Mesodermal cell (in vitro differentiated cells): ENCODE measurements at regions not wholly inside any gene's neighbourhood (a gene's known extent, or its start where the extent isn't known, plus 50 kb on each side); places are given as distances from the start of the nearest gene placed in this dataset.

ENCODE experiments used
- H3K27ac ChIP-seq: 2 replicates; pipeline ENCODE4 v1.7.0; 2013; ENCODE audit warnings: mild to moderate bottlenecking, low read depth, low read length, moderate library complexity; ENCODE audit not compliant: severe bottlenecking
- H3K36me3 ChIP-seq: 2 replicates; pipeline ENCODE4 v1.7.1; 2013; ENCODE audit warnings: mild to moderate bottlenecking, low read length, moderate library complexity; ENCODE audit not compliant: control insufficient read depth, insufficient read depth
- H3K4me1 ChIP-seq: one replicate; pipeline ENCODE4 v1.7.1; 2013; ENCODE audit warnings: mild to moderate bottlenecking, low read length; ENCODE audit not compliant: insufficient read depth, control insufficient read depth, poor library complexity, severe bottlenecking
- H3K4me3 ChIP-seq: 2 replicates; pipeline ENCODE4 v1.7.0; 2013; ENCODE audit warnings: low read length, control low read depth, mild to moderate bottlenecking; ENCODE audit not compliant: insufficient read depth, poor library complexity, severe bottlenecking; ENCODE audit errors: extremely low read depth
- H3K9me3 ChIP-seq: 2 replicates; pipeline ENCODE4 v1.7.1; 2013; ENCODE audit warnings: mild to moderate bottlenecking, low read length, moderate library complexity; ENCODE audit not compliant: control insufficient read depth
- WGBS, 2 experiments: methylation state at CpG; one replicate each; pipeline ENCODE4 v1.1.5; 2013; ENCODE audit warnings: missing lambda C conversion rate in 2 of 2; ENCODE audit not compliant: insufficient coverage in 2 of 2; 5-methylcytosine and 5-hydroxymethylcytosine counted together

- H3K27ac ChIP-seq = no peak overlapping the region
Measured at GRCh38 chr18:22767653-22768052, 165.5 kb upstream of the RBBP8 start.

DNA sequence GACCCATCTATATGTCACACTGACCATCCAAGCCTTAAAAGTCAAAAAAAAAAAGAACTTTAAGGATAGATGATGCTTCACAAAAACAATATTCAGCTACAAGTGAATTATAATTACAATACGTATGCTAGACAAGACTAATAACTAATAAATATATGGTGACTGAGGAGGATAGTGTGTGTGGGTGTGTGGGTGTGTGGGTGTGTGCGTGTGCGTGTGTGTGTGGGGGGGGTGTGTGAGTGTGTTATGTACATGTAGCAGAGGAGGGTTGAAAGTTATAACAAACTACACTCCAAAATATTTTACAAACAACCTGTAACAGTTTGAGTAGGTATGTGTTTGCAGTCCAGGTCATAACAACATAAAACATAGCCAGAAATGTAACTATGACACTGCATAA, 159.2 kb upstream of the RBBP8 start:
- WGBS, 2 experiments = no CpG with 5 or more reads among the region's 3 CpGs
- Histone ChIP-seq H3K27ac (no peak overlapping the region), H3K36me3 (no peaks in the 10 kb centered on the region), H3K4me3 (no peak overlapping the region), H3K4me1 (no peaks in the 10 kb centered on the region), H3K9me3 (no peaks in the 10 kb centered on the region)

More at GRCh38 chr18:22767653-22768052, 165.5 kb upstream of the RBBP8 start:
- Histone ChIP-seq H3K4me3 (no peak overlapping the region), H3K4me1 (no peaks in the 10 kb centered on the region), H3K9me3 (no peaks in the 10 kb centered on the region), H3K36me3 (no peaks in the 10 kb centered on the region)

GRCh38 chr18:22778996-22779395, 154.1 kb upstream of the RBBP8 start:
- no peaks in the 10 kb centered on the region for H3K36me3 ChIP-seq
- H3K27ac ChIP-seq = no peak overlapping the region
- 75% methylated on average over 1 of the region's 1 CpG for WGBS, 2 experiments
- H3K9me3 ChIP-seq = no peaks in the 10 kb centered on the region
- no peak overlapping the region for H3K4me3 ChIP-seq
- H3K4me1 ChIP-seq = no peaks in the 10 kb centered on the region

DNA sequence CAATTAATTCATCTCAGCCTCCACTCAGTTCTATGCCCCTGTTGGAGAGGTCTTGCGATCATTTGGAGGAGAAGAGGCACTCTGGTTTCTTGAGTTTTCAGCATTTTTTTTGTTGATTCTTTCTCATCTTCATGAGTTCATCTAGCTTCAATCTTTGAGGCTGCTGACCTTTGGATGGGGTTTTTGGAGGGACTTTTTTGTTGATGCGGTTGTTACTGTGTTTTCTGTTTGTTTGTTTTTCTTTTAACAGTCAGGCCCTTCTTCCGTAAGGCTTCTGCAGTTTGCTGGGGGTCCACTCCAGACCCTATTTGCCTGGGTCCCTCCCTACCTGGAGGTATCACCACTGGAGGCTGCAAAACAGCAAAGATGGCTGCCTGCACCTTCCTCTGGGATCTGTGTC, 149.9 kb upstream of the RBBP8 start:
- H3K36me3 ChIP-seq = no peaks in the 10 kb centered on the region
- WGBS, 2 experiments = 100% methylated on average over 1 of the region's 3 CpGs; no CpG with 5 or more reads in 1 of the 2 experiments
- no peak overlapping the region for H3K4me3 ChIP-seq
- no peaks in the 10 kb centered on the region for H3K9me3 ChIP-seq
- no peak overlapping the region for H3K27ac ChIP-seq
- no peaks in the 10 kb centered on the region for H3K4me1 ChIP-seq

GRCh38 chr18:22783662-22784076, 149.5 kb upstream of the RBBP8 start:
- H3K4me3 ChIP-seq = no peak overlapping the region
- no peaks in the 10 kb centered on the region for H3K9me3 ChIP-seq
- H3K4me1 ChIP-seq = no peaks in the 10 kb centered on the region
- 54 to 60% methylated on average over 3 to 4 of the region's 4 CpGs for WGBS, 2 experiments
- no peaks in the 10 kb centered on the region for H3K36me3 ChIP-seq
- no peak overlapping the region for H3K27ac ChIP-seq

GRCh38 chr18:22789052-22789451, 144.1 kb upstream of the RBBP8 start:
- H3K4me1 ChIP-seq = no peaks in the 10 kb centered on the region
- no peaks in the 10 kb centered on the region for H3K36me3 ChIP-seq
- no peak overlapping the region for H3K4me3 ChIP-seq
- WGBS, 2 experiments = 67% methylated on average over 1 of the region's 2 CpGs; no CpG with 5 or more reads in 1 of the 2 experiments
- H3K9me3 ChIP-seq = no peaks in the 10 kb centered on the region
- no peak overlapping the region for H3K27ac ChIP-seq

DNA sequence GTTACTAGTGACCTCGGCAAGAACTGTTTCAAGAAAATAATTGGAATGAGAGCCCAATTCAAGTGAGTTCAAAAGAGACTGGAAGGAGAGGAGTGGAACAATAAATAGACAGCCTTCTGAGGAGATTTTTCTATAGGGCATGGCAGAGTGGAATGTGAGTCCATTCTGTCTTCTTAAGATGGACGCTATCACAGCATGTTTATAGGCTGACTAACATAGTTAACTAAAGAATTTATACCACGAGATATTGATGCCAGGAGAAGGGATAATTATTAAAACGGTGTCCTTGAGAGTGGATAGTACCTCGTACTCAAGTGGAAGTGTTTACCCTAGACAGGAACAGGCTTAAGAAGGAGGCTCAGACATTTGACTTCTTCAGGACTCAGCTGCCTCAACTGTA, 143.5 kb upstream of the RBBP8 start:
- Histone ChIP-seq H3K4me3 (no peak overlapping the region), H3K36me3 (no peaks in the 10 kb centered on the region), H3K27ac (no peak overlapping the region), H3K4me1 (no peaks in the 10 kb centered on the region), H3K9me3 (no peaks in the 10 kb centered on the region)
- 82 to 95% methylated on average over 2 to 4 of the region's 5 CpGs for WGBS, 2 experiments

DNA sequence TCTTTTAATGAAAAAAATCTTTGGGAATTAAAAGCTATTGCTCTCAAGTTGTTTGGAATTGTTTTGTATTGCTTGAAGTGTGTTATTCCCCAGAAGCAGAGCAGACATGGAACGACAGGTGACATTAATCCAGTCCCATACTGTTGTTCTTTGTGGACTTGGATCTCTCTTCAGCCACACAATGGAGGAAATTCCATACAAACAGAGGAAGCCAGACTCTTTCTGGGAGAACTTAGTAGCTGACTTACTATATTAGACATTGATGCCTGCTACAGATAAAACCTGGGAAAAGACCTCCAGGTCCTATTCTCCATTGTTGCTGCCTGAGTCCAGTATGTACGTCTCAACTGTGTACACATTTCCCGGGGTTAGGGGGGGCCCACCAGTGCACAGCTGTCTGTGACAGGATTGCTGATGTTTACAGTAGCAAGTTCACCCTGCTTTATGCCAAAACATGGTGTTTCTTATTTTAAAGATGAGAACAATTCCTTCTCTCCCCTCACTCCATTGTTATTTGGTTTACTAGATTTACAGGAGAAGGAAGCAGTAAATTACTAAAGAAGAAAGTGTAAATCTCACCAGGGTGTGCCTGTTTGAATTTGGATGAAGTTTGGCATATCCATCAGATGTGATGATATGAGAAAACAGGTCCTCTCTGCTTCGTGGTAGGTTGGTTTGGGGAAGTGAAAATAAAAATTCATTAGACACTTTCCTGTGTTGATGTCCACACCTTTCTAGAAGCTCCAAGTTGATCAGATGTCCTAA, 142.4 kb upstream of the RBBP8 start:
- Histone ChIP-seq H3K9me3 (no peaks in the 10 kb centered on the region), H3K36me3 (no peaks in the 10 kb centered on the region), H3K4me1 (no peaks in the 10 kb centered on the region), H3K4me3 (no peak overlapping the region), H3K27ac (no peak overlapping the region)
- WGBS, 2 experiments = 85 to 100% methylated on average over 1 to 2 of the region's 4 CpGs

DNA sequence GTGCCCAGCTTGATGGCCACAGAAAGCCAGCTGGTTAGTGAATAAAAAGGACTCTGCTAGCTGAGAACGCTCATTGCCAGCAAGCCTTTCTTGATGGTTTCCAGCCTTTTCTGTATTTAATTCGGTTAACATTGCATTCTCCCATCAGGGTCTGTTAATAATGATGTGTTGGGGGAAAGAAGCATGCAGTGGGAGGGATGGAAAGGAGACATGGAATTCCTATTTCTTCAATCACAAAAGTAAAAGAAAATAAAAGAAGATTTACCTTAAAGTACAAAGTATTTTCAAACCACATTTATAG, 141.9 kb upstream of the RBBP8 start:
- no peaks in the 10 kb centered on the region for H3K36me3 ChIP-seq
- H3K9me3 ChIP-seq = no peaks in the 10 kb centered on the region
- 100% methylated on average over 1 of the region's 2 CpGs; no CpG with 5 or more reads in 1 of the 2 experiments for WGBS, 2 experiments
- no peaks in the 10 kb centered on the region for H3K4me1 ChIP-seq
- H3K4me3 ChIP-seq = no peak overlapping the region
- H3K27ac ChIP-seq = no peak overlapping the region

- H3K4me3 ChIP-seq = no peak overlapping the region
- H3K27ac ChIP-seq = no peak overlapping the region
- WGBS, 2 experiments = 100% methylated on average over 1 of the region's 4 CpGs; no CpG with 5 or more reads in 1 of the 2 experiments
- no peaks in the 10 kb centered on the region for H3K9me3 ChIP-seq
- no peaks in the 10 kb centered on the region for H3K36me3 ChIP-seq
- H3K4me1 ChIP-seq = no peaks in the 10 kb centered on the region
Measured at GRCh38 chr18:22796113-22796512, 137.0 kb upstream of the RBBP8 start.

DNA sequence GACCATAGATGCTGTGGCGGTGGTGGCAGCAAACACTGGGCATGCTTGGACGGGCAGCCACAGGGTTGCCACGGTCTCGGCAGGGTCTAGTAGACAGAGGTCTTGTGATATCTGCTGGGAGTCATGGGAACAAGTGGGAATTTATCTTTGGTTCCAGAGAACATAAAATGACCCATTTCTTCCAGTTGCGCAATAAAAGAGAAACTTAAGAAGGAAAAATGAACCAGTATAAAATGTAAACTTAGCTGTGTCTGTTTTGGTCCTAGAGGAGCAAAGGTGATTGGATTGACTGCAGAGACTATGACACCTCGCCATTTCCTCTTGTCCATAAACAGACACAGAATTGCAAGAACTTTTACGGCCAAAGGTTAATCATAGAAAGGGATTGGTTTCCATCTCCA, 132.6 kb upstream of the RBBP8 start:
- WGBS, 2 experiments = 92 to 95% methylated on average over 6 to 7 of the region's 7 CpGs
- Histone ChIP-seq H3K4me3 (no peak overlapping the region), H3K9me3 (no peaks in the 10 kb centered on the region), H3K36me3 (no peaks in the 10 kb centered on the region), H3K4me1 (no peaks in the 10 kb centered on the region), H3K27ac (no peak overlapping the region)
